AG04450 (cell line): ENCODE measurements at regions not wholly inside any gene's neighbourhood (a gene's known extent, or its start where the extent isn't known, plus 50 kb on each side); places are given as distances from the start of the nearest gene placed in this dataset.
A peak's percentile ranks its signal among the peaks of the same experiment; 100 is the strongest.

Experiments
- CTCF ChIA-PET: fragments of 300-600, 350-600 bp; formaldehyde crosslinking; extraction: SDS; loops from one replicate; lab custom pipeline; 2022; ENCODE audit warnings: antibody characterized with exemption, inconsistent platforms; lab: Charles Lee
- POLR2A ChIA-PET: fragments of 350-600 bp; formaldehyde crosslinking; extraction: SDS; loops from one replicate; lab custom pipeline; 2021; ENCODE audit warnings: antibody characterized with exemption, inconsistent platforms; lab: Yijun Ruan, JAX
- DNase-seq: peaks from one replicate; pipeline ENCODE4 v3.0.0-alpha.2; 2011; ENCODE audit warnings: low read depth, low spot score
- H3K27ac ChIP-seq: one replicate; pipeline ENCODE4 v1.5.1; 2012; ENCODE audit warnings: low read depth, low read length, control low read depth
- H3K27me3 ChIP-seq: one replicate; pipeline ENCODE4 v1.6.0; 2012; ENCODE audit warnings: low read length; ENCODE audit not compliant: control insufficient read depth, insufficient read depth
- H3K4me3 ChIP-seq: 2 replicates; pipeline ENCODE4 v1.5.1; 2011; ENCODE audit warnings: mild to moderate bottlenecking, low read depth, low read length, control low read depth
- H3K9me3 ChIP-seq: 2 replicates; pipeline ENCODE4 v1.5.1; 2012; ENCODE audit warnings: low read length; ENCODE audit not compliant: control insufficient read depth, insufficient read depth
- TF ChIP-seq, protein P1 (sequence below): IDR thresholded peaks from 2 replicates; pipeline ENCODE4 v1.5.1; 2011; ENCODE audit warnings: low read depth, low read length, control low read depth, inconsistent platforms

DNA sequence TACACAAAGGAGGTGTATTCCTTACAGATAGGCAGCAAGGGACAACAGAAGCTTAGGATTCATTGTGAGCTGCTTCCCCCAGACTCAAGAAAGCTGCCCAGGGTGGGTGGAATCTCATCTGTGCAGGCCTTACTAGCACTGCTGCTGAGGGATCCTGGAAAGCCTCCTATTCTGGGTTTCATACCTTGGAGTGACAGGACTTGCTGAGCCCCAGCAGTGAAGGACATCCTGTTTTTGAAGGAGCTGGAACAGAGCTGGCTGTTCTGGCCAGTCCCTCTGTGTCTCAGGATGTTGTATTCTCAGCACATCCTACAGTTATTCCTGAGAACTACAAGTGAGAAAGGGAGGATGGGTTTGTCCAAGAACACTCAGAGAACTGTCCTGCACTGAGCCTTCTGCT lies 486.3 kb downstream of the PTPRU start:
- Histone ChIP-seq H3K9me3 (peaks cover 17% of the 10 kb centered on the region), H3K27ac (no peak overlapping the region), H3K4me3 (no peak overlapping the region), H3K27me3 (no peaks in the 10 kb centered on the region)
- CTCF ChIA-PET: no interaction called here
- DNase-seq: no peak
- TF ChIP-seq, protein P1, sequence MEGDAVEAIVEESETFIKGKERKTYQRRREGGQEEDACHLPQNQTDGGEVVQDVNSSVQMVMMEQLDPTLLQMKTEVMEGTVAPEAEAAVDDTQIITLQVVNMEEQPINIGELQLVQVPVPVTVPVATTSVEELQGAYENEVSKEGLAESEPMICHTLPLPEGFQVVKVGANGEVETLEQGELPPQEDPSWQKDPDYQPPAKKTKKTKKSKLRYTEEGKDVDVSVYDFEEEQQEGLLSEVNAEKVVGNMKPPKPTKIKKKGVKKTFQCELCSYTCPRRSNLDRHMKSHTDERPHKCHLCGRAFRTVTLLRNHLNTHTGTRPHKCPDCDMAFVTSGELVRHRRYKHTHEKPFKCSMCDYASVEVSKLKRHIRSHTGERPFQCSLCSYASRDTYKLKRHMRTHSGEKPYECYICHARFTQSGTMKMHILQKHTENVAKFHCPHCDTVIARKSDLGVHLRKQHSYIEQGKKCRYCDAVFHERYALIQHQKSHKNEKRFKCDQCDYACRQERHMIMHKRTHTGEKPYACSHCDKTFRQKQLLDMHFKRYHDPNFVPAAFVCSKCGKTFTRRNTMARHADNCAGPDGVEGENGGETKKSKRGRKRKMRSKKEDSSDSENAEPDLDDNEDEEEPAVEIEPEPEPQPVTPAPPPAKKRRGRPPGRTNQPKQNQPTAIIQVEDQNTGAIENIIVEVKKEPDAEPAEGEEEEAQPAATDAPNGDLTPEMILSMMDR: no peak
- POLR2A ChIA-PET: no interaction called here

DNA sequence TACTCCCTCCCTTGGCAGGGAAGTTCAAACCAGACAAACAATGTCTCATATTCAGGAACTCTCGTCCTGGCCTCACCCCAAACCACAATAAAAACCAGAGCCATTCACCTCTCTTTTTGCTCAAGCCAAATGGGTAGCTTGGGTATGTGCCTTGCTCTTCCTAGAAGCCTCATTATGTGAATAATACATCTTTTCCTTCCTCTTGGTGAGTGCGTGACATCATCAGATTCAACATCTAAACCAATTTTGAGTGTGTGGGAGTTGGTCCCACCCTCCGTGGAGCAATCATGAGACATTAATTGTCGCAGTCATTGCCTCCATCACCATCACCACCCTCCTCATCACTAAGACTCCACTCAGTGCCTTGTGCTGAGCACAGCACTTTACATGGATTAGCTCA lies 482.9 kb downstream of the PTPRU start:
- CTCF ChIA-PET: no interaction called here
- H3K4me3 ChIP-seq: no peak overlapping the region
- peaks cover 20% of the 10 kb centered on the region for H3K9me3 ChIP-seq
- POLR2A ChIA-PET: no interaction called here
- no peak for DNase-seq
- TF ChIP-seq, protein P1: no peak
- no peak overlapping the region for H3K27ac ChIP-seq
- no peaks in the 10 kb centered on the region for H3K27me3 ChIP-seq

DNA sequence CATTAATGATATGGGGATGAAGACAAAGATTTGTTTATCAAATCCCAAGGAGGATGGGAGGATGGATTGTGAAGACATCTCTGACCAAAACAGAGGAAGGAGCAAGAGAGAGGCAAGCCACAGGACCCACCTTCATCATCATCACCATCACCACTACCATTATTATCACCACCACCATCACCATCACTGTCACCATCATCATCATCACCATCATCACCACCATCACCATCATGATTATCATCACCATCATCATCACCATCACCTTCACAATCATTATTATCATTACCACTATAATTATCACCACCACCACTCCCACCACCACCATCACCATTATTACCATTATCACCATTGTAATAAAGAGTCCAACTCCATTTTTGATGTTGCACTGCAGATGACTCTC lies 482.5 kb downstream of the PTPRU start:
- TF ChIP-seq, protein P1: no peak
- H3K9me3 ChIP-seq: peaks cover 20% of the 10 kb centered on the region
- POLR2A ChIA-PET: no interaction called here
- no peaks in the 10 kb centered on the region for H3K27me3 ChIP-seq
- no peak overlapping the region for H3K4me3 ChIP-seq
- DNase-seq: no peak
- CTCF ChIA-PET: no interaction called here
- no peak overlapping the region for H3K27ac ChIP-seq

DNA sequence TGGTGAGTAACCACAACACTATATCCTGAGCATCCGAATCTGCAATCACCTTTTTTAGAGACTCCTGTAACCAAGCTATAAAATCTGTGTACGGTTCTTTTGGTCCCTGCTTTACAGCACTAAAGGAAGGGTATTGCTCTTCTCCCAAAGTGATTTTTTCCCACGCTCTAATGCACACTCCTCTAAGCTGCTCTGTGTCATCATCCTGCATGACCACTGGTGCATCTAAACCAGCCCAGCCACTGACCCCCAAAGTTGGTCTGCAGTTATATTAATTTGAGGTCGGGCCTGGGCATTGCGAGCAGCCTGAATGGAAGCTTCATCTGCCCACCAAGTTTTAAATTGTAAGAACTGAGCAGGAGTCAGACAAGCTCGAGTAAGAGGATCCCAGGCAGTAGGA lies 480.0 kb downstream of the PTPRU start:
- TF ChIP-seq, protein P1: no peak
- CTCF ChIA-PET: interaction anchor here (0.6 to 1.2 kb wide), 2 partner anchors 12 to 369 kb away, joined by 3 read pairs; no protein-coding TSS in a partner anchor
- Histone ChIP-seq H3K27me3 (no peaks in the 10 kb centered on the region), H3K9me3 (peaks cover 3% of the 10 kb centered on the region; the same call in 1 of the 2 replicates), H3K4me3 (no peak overlapping the region), H3K27ac (no peak overlapping the region)
- no peak for DNase-seq
- POLR2A ChIA-PET: no interaction called here

DNA sequence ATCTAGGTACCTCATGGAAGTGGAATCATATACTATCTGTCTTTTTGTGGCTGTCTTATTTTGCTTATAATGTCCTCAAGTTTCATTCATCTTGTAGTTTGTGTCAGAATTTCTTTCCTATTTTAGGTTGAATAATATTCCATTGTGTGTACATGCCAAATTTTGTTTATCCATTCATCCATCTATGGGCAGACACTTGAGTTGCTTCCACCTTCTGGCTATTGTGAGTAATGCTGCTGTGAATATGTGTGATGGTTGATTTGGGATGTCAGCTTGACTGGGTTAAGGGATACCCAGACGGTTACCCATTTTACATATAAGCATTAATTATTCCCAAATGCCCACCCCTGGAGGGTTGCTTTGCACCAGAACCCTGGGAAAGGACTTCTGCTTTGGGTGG lies 477.5 kb downstream of the PTPRU start:
- H3K4me3 ChIP-seq: no peak overlapping the region
- CTCF ChIA-PET: no interaction called here
- H3K27me3 ChIP-seq: no peaks in the 10 kb centered on the region
- POLR2A ChIA-PET: no interaction called here
- H3K9me3 ChIP-seq: peaks cover 3% of the 10 kb centered on the region; the same call in 1 of the 2 replicates
- no peak for DNase-seq
- no peak overlapping the region for H3K27ac ChIP-seq
- TF ChIP-seq, protein P1: peak; percentile 35
